ENCODE measurements at regions not wholly inside any gene's neighbourhood (a gene's known extent, or its start where the extent isn't known, plus 50 kb on each side); places are given as distances from the start of the nearest gene placed in this dataset.

DNA sequence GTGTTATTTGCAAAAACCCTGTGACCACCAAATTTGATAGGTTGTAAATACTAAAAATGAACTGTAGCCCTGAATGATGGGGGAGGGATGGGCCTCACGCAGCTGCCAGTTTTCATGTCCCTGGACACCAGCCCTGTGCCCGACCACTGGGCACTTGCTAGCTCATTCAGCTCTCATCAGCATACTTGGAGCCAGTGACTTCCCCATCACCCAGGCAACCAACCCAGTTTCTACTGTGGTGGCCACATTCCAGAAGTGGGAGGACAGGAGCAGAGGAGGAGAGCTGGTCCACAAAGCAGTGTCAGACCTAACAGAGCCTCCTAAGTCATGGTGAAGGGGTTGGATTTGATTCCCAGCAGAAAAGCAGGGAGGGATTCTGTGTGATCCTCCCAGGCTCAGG, 128.2 kb downstream of the CPEB2 start:
- Histone ChIP-seq H2AFZ (ENCODE audit: low read depth, low read length, severe bottlenecking) (no peak overlapping the region), H4K20me1 (ENCODE audit: low read depth, low read length) (no peaks in the 10 kb centered on the region), H3K4me3 (ENCODE audit: insufficient read depth, low read length, poor library complexity, severe bottlenecking) (no peak overlapping the region), H3K9me3 (ENCODE audit: insufficient read depth, low read length) (no peaks in the 10 kb centered on the region), H3K79me2 (ENCODE audit: insufficient read depth, low read length) (no peaks in the 10 kb centered on the region), H3K9me2 (replicated peaks; ENCODE audit: insufficient read depth, low read length) (no peaks in the 10 kb centered on the region), H3K4me2 (ENCODE audit: low read depth, low read length, poor library complexity, severe bottlenecking) (no peak overlapping the region), H3K36me3 (ENCODE audit: low read length) (no peaks in the 10 kb centered on the region), H3K9ac (ENCODE audit: low read length) (no peak overlapping the region), H3F3A (ENCODE audit: insufficient read depth) (no peaks in the 10 kb centered on the region), H3K27me3 (ENCODE audit: low read length) (no peaks in the 10 kb centered on the region), H3K27ac (ENCODE audit: low read depth, low read length) (no peak overlapping the region)
- TF ChIP-seq, protein P1, sequence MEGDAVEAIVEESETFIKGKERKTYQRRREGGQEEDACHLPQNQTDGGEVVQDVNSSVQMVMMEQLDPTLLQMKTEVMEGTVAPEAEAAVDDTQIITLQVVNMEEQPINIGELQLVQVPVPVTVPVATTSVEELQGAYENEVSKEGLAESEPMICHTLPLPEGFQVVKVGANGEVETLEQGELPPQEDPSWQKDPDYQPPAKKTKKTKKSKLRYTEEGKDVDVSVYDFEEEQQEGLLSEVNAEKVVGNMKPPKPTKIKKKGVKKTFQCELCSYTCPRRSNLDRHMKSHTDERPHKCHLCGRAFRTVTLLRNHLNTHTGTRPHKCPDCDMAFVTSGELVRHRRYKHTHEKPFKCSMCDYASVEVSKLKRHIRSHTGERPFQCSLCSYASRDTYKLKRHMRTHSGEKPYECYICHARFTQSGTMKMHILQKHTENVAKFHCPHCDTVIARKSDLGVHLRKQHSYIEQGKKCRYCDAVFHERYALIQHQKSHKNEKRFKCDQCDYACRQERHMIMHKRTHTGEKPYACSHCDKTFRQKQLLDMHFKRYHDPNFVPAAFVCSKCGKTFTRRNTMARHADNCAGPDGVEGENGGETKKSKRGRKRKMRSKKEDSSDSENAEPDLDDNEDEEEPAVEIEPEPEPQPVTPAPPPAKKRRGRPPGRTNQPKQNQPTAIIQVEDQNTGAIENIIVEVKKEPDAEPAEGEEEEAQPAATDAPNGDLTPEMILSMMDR (IDR thresholded peaks at IDR 0.05; ENCODE audit: insufficient read depth, low read length, poor library complexity, severe bottlenecking), result no peak
- no peak for TF ChIP-seq EZH2phosphoT487 (conservative IDR thresholded peaks at IDR 0.05; ENCODE audit: low read length)

DNA sequence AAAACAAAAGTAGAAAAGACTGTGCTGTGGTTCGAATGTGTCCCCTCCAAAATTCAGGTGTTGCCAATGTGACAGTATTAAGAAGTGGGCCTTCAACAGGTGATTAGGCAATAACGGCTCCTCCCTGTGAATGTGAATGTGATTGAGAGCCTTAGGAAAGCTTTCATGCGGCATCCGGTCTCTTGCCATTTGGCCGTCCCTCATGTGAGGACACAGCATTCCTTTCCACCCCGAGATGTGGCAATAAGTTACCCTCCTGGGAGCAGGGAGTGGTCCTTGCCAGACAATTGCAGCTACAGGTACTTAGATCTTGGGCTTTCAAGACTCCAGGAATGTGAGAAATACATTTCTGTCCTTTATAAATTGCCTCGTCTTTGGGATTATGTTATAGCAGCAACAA, 129.3 kb downstream of the CPEB2 start:
- no peak overlapping the region for H3K27ac ChIP-seq (ENCODE audit: low read depth, low read length)
- no peak for TF ChIP-seq EZH2phosphoT487 (conservative IDR thresholded peaks at IDR 0.05; ENCODE audit: low read length)
- TF ChIP-seq, protein P1 (IDR thresholded peaks at IDR 0.05; ENCODE audit: insufficient read depth, low read length, poor library complexity, severe bottlenecking), result no peak
- no peaks in the 10 kb centered on the region for H3K9me2 ChIP-seq (replicated peaks; ENCODE audit: insufficient read depth, low read length)
- no peaks in the 10 kb centered on the region for H3F3A ChIP-seq (ENCODE audit: insufficient read depth)
- H3K4me2 ChIP-seq (ENCODE audit: low read depth, low read length, poor library complexity, severe bottlenecking), result no peak overlapping the region
- no peak overlapping the region for H3K4me3 ChIP-seq (ENCODE audit: insufficient read depth, low read length, poor library complexity, severe bottlenecking)
- H3K79me2 ChIP-seq (ENCODE audit: insufficient read depth, low read length), result no peaks in the 10 kb centered on the region
- H3K9me3 ChIP-seq (ENCODE audit: insufficient read depth, low read length), result no peaks in the 10 kb centered on the region
- no peaks in the 10 kb centered on the region for H3K27me3 ChIP-seq (ENCODE audit: low read length)
- no peak overlapping the region for H3K9ac ChIP-seq (ENCODE audit: low read length)
- H4K20me1 ChIP-seq (ENCODE audit: low read depth, low read length), result no peaks in the 10 kb centered on the region
- H2AFZ ChIP-seq (ENCODE audit: low read depth, low read length, severe bottlenecking), result no peak overlapping the region
- no peaks in the 10 kb centered on the region for H3K36me3 ChIP-seq (ENCODE audit: low read length)

DNA sequence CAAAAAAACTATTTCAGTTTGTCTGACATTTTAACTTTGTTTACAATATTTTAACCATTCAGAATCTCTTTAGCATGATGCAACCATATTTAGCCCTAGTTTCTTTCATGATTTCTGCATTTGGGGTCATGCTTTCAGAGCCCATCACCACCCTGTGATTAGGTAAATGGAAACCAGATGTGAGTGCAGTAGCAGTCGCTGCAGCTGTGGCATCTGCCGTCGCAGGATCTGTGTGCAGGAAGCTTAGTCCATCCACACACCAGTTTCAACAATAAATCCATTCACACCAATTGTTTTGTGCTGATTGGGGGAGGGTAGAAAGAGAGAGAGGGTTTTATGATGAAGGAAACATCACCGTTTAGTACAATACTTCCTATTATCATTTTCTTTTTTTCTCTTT, 130.5 kb downstream of the CPEB2 start:
- H3K9me2 ChIP-seq (replicated peaks; ENCODE audit: insufficient read depth, low read length), result no peaks in the 10 kb centered on the region
- H3K9ac ChIP-seq (ENCODE audit: low read length), result no peak overlapping the region
- H3K4me2 ChIP-seq (ENCODE audit: low read depth, low read length, poor library complexity, severe bottlenecking), result no peak overlapping the region
- H2AFZ ChIP-seq (ENCODE audit: low read depth, low read length, severe bottlenecking), result no peak overlapping the region
- H3F3A ChIP-seq (ENCODE audit: insufficient read depth), result no peaks in the 10 kb centered on the region
- no peaks in the 10 kb centered on the region for H3K79me2 ChIP-seq (ENCODE audit: insufficient read depth, low read length)
- no peaks in the 10 kb centered on the region for H3K36me3 ChIP-seq (ENCODE audit: low read length)
- no peaks in the 10 kb centered on the region for H3K9me3 ChIP-seq (ENCODE audit: insufficient read depth, low read length)
- H3K27ac ChIP-seq (ENCODE audit: low read depth, low read length), result no peak overlapping the region
- TF ChIP-seq EZH2phosphoT487 (conservative IDR thresholded peaks at IDR 0.05; ENCODE audit: low read length), result no peak
- no peak overlapping the region for H3K4me3 ChIP-seq (ENCODE audit: insufficient read depth, low read length, poor library complexity, severe bottlenecking)
- H4K20me1 ChIP-seq (ENCODE audit: low read depth, low read length), result no peaks in the 10 kb centered on the region
- no peaks in the 10 kb centered on the region for H3K27me3 ChIP-seq (ENCODE audit: low read length)

DNA sequence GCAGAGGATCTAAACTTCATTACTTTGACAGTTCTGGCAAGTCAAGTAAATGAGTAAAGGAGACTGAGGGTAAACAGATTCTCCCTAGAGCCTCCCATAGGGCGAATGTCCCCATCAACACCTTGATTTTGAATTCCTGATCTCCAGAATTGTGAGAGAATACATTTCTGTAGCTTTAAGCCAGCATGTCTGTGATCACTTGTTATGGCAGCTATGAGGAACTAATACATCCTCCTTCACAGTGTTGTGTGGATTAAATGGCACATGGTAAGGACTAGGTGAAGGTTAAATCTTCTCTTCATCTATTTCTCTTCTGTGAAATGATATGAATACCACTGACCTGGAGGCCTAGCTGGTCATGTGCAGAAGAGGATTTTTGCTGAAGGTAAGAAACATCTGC, 137.3 kb downstream of the CPEB2 start:
- H3K9ac ChIP-seq (ENCODE audit: low read length), result no peak overlapping the region
- H3K9me3 ChIP-seq (ENCODE audit: insufficient read depth, low read length), result no peaks in the 10 kb centered on the region
- no peaks in the 10 kb centered on the region for H3K9me2 ChIP-seq (replicated peaks; ENCODE audit: insufficient read depth, low read length)
- no peak overlapping the region for H3K4me3 ChIP-seq (ENCODE audit: insufficient read depth, low read length, poor library complexity, severe bottlenecking)
- no peak overlapping the region for H3K27ac ChIP-seq (ENCODE audit: low read depth, low read length)
- no peaks in the 10 kb centered on the region for H3K79me2 ChIP-seq (ENCODE audit: insufficient read depth, low read length)
- H4K20me1 ChIP-seq (ENCODE audit: low read depth, low read length), result no peaks in the 10 kb centered on the region
- H3K27me3 ChIP-seq (ENCODE audit: low read length), result no peaks in the 10 kb centered on the region
- no peak overlapping the region for H3K4me2 ChIP-seq (ENCODE audit: low read depth, low read length, poor library complexity, severe bottlenecking)
- TF ChIP-seq, protein P1 (IDR thresholded peaks at IDR 0.05; ENCODE audit: insufficient read depth, low read length, poor library complexity, severe bottlenecking), result no peak
- no peak for TF ChIP-seq EZH2phosphoT487 (conservative IDR thresholded peaks at IDR 0.05; ENCODE audit: low read length)
- H2AFZ ChIP-seq (ENCODE audit: low read depth, low read length, severe bottlenecking), result no peak overlapping the region
- H3F3A ChIP-seq (ENCODE audit: insufficient read depth), result no peaks in the 10 kb centered on the region
- H3K36me3 ChIP-seq (ENCODE audit: low read length), result no peaks in the 10 kb centered on the region

Data from SU-DHL-6 (cell line).